HG03558 (cell line): ENCODE measurements at regions not wholly inside any gene's neighbourhood (a gene's known extent, or its start where the extent isn't known, plus 50 kb on each side); places are given as distances from the start of the nearest gene placed in this dataset.
"Not testable (repeated sequence)": the region's sequence is repeated elsewhere in the genome, so short reads cannot be mapped to it uniquely, and the experiment has no call there.

Source experiments
- ATAC-seq: cut with Tn5 transposase; IDR thresholded peaks from one replicate; pipeline ENCODE4 v1.9.1; 2021; ENCODE audit warnings: moderate number of reproducible peaks; ENCODE audit not compliant: unreplicated experiment; ENCODE audit errors: extremely low read depth

GRCh38 chr10:23540401-23541030, 101.6 kb downstream of the OTUD1 start:
- no peak for ATAC-seq

GRCh38 chr10:23543691-23544380, 105.0 kb downstream of the OTUD1 start:
- no peak for ATAC-seq

GRCh38 chr10:23545866-23546265, 107.0 kb downstream of the OTUD1 start:
- ATAC-seq = not testable (repeated sequence)

- no peak for ATAC-seq
Observed at GRCh38 chr10:23556727-23557440, 118.0 kb downstream of the OTUD1 start.

GRCh38 chr10:23557777-23558176, 118.9 kb downstream of the OTUD1 start:
- no peak for ATAC-seq

GRCh38 chr10:23558361-23558799, 119.5 kb downstream of the OTUD1 start:
- no peak for ATAC-seq

GRCh38 chr10:23568996-23569395, 130.1 kb downstream of the OTUD1 start:
- ATAC-seq = no peak

GRCh38 chr10:23571884-23572283, 133.0 kb downstream of the OTUD1 start:
- no peak for ATAC-seq

- ATAC-seq = no peak
Observed at GRCh38 chr10:23581906-23582450, 143.1 kb downstream of the OTUD1 start.

- no peak for ATAC-seq
Observed at GRCh38 chr10:23584396-23584795, 145.5 kb downstream of the OTUD1 start.

GRCh38 chr10:23585186-23585585, 146.3 kb downstream of the OTUD1 start:
- no peak for ATAC-seq

- ATAC-seq = no peak
Observed at GRCh38 chr10:23585666-23586065, 146.8 kb downstream of the OTUD1 start.

GRCh38 chr10:23595278-23595677, 156.4 kb downstream of the OTUD1 start:
- ATAC-seq = not testable (repeated sequence)

- no peak for ATAC-seq
Observed at GRCh38 chr10:23604613-23605012, 165.7 kb downstream of the OTUD1 start.

GRCh38 chr10:23606456-23606855, 167.6 kb downstream of the OTUD1 start:
- no peak for ATAC-seq

- no peak for ATAC-seq
Observed at GRCh38 chr10:23608926-23609325, 170.1 kb downstream of the OTUD1 start.

GRCh38 chr10:23610626-23611307, 171.9 kb downstream of the OTUD1 start:
- ATAC-seq = no peak

- ATAC-seq = no peak
Observed at GRCh38 chr10:23611308-23612029, 172.6 kb downstream of the OTUD1 start.

GRCh38 chr10:23613900-23614299, 175.0 kb downstream of the OTUD1 start:
- ATAC-seq = peak; percentile 65

GRCh38 chr10:23614483-23614882, 175.6 kb downstream of the OTUD1 start:
- peak; percentile 14 for ATAC-seq
